SK-N-SH (cell line): ENCODE measurements at regions not wholly inside any gene's neighbourhood (a gene's known extent, or its start where the extent isn't known, plus 50 kb on each side); places are given as distances from the start of the nearest gene placed in this dataset.

Experiments
- CTCF ChIA-PET: fragments of 300-600, 350-600 bp; formaldehyde crosslinking; extraction: SDS; loops from one replicate; lab custom pipeline; 2021; lab: Yijun Ruan, JAX
- POLR2A ChIA-PET: fragments of 350-600 bp; sonication (Branson Sonifier 250); formaldehyde crosslinking; extraction: SDS; loops from one replicate; lab custom pipeline; 2020; ENCODE audit warnings: antibody characterized with exemption, inconsistent platforms; lab: Yijun Ruan, JAX
- DNase-seq: peaks from one replicate; pipeline ENCODE4 v3.0.0; 2012
- H2AFZ ChIP-seq: fragments of 200-600 bp; sonication (generic); 2 replicates; pipeline ENCODE4 v1.8.1; 2016; ENCODE audit warnings: antibody characterized with exemption, mild to moderate bottlenecking, low read depth
- H3F3A ChIP-seq: fragments of 200-600 bp; sonication (generic); replicated peaks from 2 replicates; pipeline ENCODE3; 2016; ENCODE audit warnings: antibody characterized with exemption, mild to moderate bottlenecking; ENCODE audit not compliant: insufficient read depth
- H3K27ac ChIP-seq, 2 experiments: fragments of 200-500 bp in 1 of 2; fragments of 200-600 bp in 1 of 2; sonication (Bioruptor generic) in 1 of 2; sonication (generic), shearing (Covaris generic) in 1 of 2; 2 replicates each; pipeline versions ENCODE4 v1.5.1 to v1.6.1; 2014 to 2016; ENCODE audit warnings: low read depth in 2 of 2, inconsistent platforms in 1 of 2, low read length in 1 of 2, mild to moderate bottlenecking in 1 of 2, mixed read lengths in 1 of 2
- H3K27me3 ChIP-seq: fragments of 200-600 bp; sonication (generic), shearing (Covaris generic); 2 replicates; pipeline ENCODE4 v1.6.1; 2016; ENCODE audit warnings: mixed run types; ENCODE audit not compliant: insufficient read depth
- H3K36me3 ChIP-seq, 2 experiments: fragments of 200-500 bp in 1 of 2; fragments of 200-600 bp in 1 of 2; sonication (Bioruptor generic) in 1 of 2; sonication (generic) in 1 of 2; replicated peaks in 1 of 2; 2 replicates each; pipeline versions ENCODE3 to v1.5.1; 2014 to 2016; ENCODE audit warnings: low read length in 1 of 2, mild to moderate bottlenecking in 1 of 2; ENCODE audit not compliant: insufficient read depth in 2 of 2, control insufficient read depth in 1 of 2
- H3K4me1 ChIP-seq, 2 experiments: fragments of 200-500 bp in 1 of 2; fragments of 200-600 bp in 1 of 2; sonication (Bioruptor generic) in 1 of 2; sonication (generic), shearing (Covaris generic) in 1 of 2; 2 replicates each; pipeline versions ENCODE4 v1.5.1 to v1.6.1; 2014 to 2016; ENCODE audit warnings: low read depth in 1 of 2, low read length in 1 of 2, mixed run types in 1 of 2; ENCODE audit not compliant: insufficient read depth in 2 of 2, control insufficient read depth in 1 of 2
- H3K4me2 ChIP-seq: fragments of 200-600 bp; sonication (generic), shearing (Covaris generic); 2 replicates; pipeline ENCODE4 v1.6.1; 2017; ENCODE audit warnings: mixed run types
- H3K4me3 ChIP-seq, 2 experiments: fragments of 200-500 bp in 1 of 2; fragments of 200-600 bp in 1 of 2; sonication (Bioruptor generic) in 1 of 2; sonication (generic), shearing (Covaris generic) in 1 of 2; 2 replicates each; pipeline versions ENCODE4 v1.5.1 to v1.8.1; 2014 to 2016; ENCODE audit warnings: low read depth in 2 of 2, inconsistent platforms in 1 of 2, low read length in 1 of 2, mild to moderate bottlenecking in 1 of 2, mixed read lengths in 1 of 2, moderate library complexity in 1 of 2
- H3K79me2 ChIP-seq: fragments of 200-600 bp; sonication (generic); 2 replicates; pipeline ENCODE4 v1.8.1; 2017; ENCODE audit warnings: mild to moderate bottlenecking; ENCODE audit not compliant: insufficient read depth
- H3K9ac ChIP-seq: fragments of 200-600 bp; sonication (generic); 2 replicates; pipeline ENCODE4 v1.6.1; 2017; ENCODE audit warnings: mixed run types
- H3K9me2 ChIP-seq: fragments of 200-600 bp; sonication (generic); 2 replicates; pipeline ENCODE4 v1.6.1; 2017; ENCODE audit warnings: mixed run types
- H3K9me3 ChIP-seq: fragments of 200-600 bp; sonication (generic); 2 replicates; pipeline ENCODE4 v1.6.1; 2017; ENCODE audit warnings: mixed run types, mild to moderate bottlenecking, moderate library complexity
- H4K20me1 ChIP-seq: fragments of 200-600 bp; sonication (generic); 2 replicates; pipeline ENCODE4 v1.6.1; 2017; ENCODE audit warnings: mild to moderate bottlenecking, mixed run types; ENCODE audit not compliant: insufficient read depth
- EZH2phosphoT487 ChIP-seq: fragments of 200-600 bp; sonication (generic); IDR thresholded peaks from 2 replicates; pipeline ENCODE4 v1.6.1; 2017; ENCODE audit warnings: low read depth, mixed run types, mild to moderate bottlenecking, antibody characterized with exemption, moderate library complexity, borderline replicate concordance
- FOSL2 ChIP-seq: IDR thresholded peaks from 2 replicates; pipeline ENCODE4 v1.4.0; 2012; ENCODE audit warnings: low read depth, mild to moderate bottlenecking, moderate library complexity, borderline replicate concordance
- FOXJ3 ChIP-seq: sonication (generic); formaldehyde crosslinking; IDR thresholded peaks from 2 replicates; pipeline ENCODE4 v1.5.1; 2020; ENCODE audit warnings: mild to moderate bottlenecking, missing genetic modification reagents
- MEF2A ChIP-seq: IDR thresholded peaks from 2 replicates; pipeline ENCODE4 v1.4.0; 2012; ENCODE audit warnings: low read depth, borderline replicate concordance
- SIN3A ChIP-seq: IDR thresholded peaks from 2 replicates; pipeline ENCODE4 v1.6.1; 2012; ENCODE audit warnings: low read depth, mild to moderate bottlenecking, low read length, moderate library complexity, borderline replicate concordance
- SMC3 ChIP-seq: IDR thresholded peaks from 2 replicates; pipeline ENCODE4 v1.6.1; 2012; ENCODE audit warnings: low read depth, low read length, improper control_type of control experiment
- TCF12 ChIP-seq: IDR thresholded peaks from 2 replicates; pipeline ENCODE4 v1.4.0; 2012
- WGBS: methylation state at CpG from one replicate; pipeline ENCODE4 v1.1.6; 2017; ENCODE audit warnings: low lambda C conversion rate; 5-methylcytosine and 5-hydroxymethylcytosine counted together
- TF ChIP-seq, protein P1 (sequence below): IDR thresholded peaks from 2 replicates; pipeline ENCODE4 v1.6.1; 2012; ENCODE audit warnings: mild to moderate bottlenecking, low read depth, low read length, moderate library complexity
- TF ChIP-seq, protein P2 (sequence below): IDR thresholded peaks from 2 replicates; pipeline ENCODE4 v1.4.0; 2012; ENCODE audit warnings: low read depth, borderline replicate concordance

DNA sequence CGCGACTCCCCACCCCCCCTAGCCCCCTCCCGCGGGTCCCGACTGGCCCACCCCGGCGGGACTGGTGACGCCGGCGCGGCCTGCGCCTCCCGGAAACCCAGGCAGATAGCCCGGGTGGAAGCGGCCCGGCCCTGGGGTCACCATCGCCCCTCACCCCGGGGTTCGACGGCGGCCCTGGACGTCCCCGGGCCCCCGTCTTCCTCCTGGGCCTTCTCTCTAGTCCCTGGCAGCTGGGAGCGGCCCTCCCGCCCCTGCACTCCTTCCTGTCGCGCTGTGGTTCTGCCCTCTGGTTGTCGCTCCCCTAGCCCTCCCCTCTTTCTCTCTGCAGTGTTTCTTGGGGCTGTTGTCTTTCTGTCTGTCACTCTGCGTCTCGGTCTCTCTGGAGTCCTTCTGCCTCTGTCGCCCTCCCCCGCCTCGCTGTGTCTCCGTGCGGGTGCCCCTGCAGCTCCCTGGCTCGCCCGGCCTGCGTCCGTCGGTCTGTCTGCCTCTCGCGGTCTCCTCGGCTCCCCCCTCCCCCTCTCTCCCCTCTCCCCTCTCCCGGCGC lies 90.5 kb upstream of the PAX2 start:
- Histone ChIP-seq H3K9me3 (no peaks in the 10 kb centered on the region), H3K4me2 (peak overlapping the region; percentile 51; the same call in 1 of the 2 replicates), H3K9ac (no peak overlapping the region), H3K4me1 (peaks cover 0 to 15% of the 10 kb centered on the region in 2 experiments; a peak in 1 of 4 replicates)
- TF ChIP-seq SMC3 = no peak
- TF ChIP-seq SIN3A = no peak
- TF ChIP-seq TCF12 = no peak
- TF ChIP-seq FOSL2 = no peak
- TF ChIP-seq, protein P1, sequence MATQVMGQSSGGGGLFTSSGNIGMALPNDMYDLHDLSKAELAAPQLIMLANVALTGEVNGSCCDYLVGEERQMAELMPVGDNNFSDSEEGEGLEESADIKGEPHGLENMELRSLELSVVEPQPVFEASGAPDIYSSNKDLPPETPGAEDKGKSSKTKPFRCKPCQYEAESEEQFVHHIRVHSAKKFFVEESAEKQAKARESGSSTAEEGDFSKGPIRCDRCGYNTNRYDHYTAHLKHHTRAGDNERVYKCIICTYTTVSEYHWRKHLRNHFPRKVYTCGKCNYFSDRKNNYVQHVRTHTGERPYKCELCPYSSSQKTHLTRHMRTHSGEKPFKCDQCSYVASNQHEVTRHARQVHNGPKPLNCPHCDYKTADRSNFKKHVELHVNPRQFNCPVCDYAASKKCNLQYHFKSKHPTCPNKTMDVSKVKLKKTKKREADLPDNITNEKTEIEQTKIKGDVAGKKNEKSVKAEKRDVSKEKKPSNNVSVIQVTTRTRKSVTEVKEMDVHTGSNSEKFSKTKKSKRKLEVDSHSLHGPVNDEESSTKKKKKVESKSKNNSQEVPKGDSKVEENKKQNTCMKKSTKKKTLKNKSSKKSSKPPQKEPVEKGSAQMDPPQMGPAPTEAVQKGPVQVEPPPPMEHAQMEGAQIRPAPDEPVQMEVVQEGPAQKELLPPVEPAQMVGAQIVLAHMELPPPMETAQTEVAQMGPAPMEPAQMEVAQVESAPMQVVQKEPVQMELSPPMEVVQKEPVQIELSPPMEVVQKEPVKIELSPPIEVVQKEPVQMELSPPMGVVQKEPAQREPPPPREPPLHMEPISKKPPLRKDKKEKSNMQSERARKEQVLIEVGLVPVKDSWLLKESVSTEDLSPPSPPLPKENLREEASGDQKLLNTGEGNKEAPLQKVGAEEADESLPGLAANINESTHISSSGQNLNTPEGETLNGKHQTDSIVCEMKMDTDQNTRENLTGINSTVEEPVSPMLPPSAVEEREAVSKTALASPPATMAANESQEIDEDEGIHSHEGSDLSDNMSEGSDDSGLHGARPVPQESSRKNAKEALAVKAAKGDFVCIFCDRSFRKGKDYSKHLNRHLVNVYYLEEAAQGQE = no peak
- TF ChIP-seq FOXJ3 (CRISPR knock-in tag) = no peak
- no peak for TF ChIP-seq MEF2A
- TF ChIP-seq, all 33 proteins: peak for 0
- peak overlapping the region in 1 of 2 experiments; percentile 43; a peak in 1 of 4 replicates for H3K27ac ChIP-seq
- DNase-seq = peak; percentile 74
- peak overlapping the region in 1 of 2 experiments; percentile 31; a peak in 1 of 4 replicates for H3K4me3 ChIP-seq
- H3F3A ChIP-seq = no peaks in the 10 kb centered on the region
- H3K9me2 ChIP-seq = no peaks in the 10 kb centered on the region
- H2AFZ ChIP-seq = no peak overlapping the region
- no peaks in the 10 kb centered on the region for H3K36me3 ChIP-seq
- ChIA-PET POLR2A (no interaction called here), CTCF (interaction anchor here (1.2 kb wide), 1 partner anchor 16 kb away, joined by 6 read pairs; no protein-coding TSS in a partner anchor)
- H3K79me2 ChIP-seq = no peaks in the 10 kb centered on the region
- H4K20me1 ChIP-seq = no peaks in the 10 kb centered on the region
- whole genome bisulfite sequencing = 5% methylated on average over 25 of the region's 46 CpGs
- H3K27me3 ChIP-seq = peaks cover 76% of the 10 kb centered on the region

DNA sequence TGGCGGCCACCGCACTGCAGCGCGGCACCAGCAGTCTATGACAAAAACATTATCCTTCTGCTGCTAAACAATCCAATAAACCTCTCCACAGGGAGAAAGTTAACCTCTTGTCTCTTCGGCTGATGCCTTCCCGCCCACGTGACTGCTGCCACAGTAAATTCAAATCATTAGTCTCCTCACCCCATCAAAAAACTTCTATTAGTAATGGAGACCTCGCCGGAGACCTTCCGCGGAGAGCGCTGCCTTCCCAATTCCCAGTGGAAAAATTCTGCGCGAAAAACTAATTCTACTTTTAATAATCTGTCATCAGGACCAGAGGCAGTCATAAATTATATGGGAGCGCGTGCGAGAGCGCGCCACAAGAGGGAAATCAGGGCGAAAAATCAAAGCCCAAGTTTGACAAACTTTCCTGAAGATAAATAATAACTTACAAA lies 90.0 kb upstream of the PAX2 start:
- Histone ChIP-seq H3K79me2 (no peaks in the 10 kb centered on the region), H3K36me3 (no peaks in the 10 kb centered on the region), H4K20me1 (no peaks in the 10 kb centered on the region), H2AFZ (no peak overlapping the region), H3K9me3 (no peaks in the 10 kb centered on the region), H3F3A (no peaks in the 10 kb centered on the region), H3K4me3 (peak overlapping the region in 1 of 2 experiments; percentile 38; a peak in 1 of 4 replicates), H3K27me3 (peaks cover 81% of the 10 kb centered on the region), H3K9me2 (no peaks in the 10 kb centered on the region), H3K27ac (no peak overlapping the region), H3K4me2 (peak overlapping the region; percentile 51; the same call in 1 of the 2 replicates), H3K9ac (no peak overlapping the region), H3K4me1 (peaks cover 0 to 15% of the 10 kb centered on the region in 2 experiments; a peak in 1 of 4 replicates)
- ChIA-PET POLR2A (no interaction called here), CTCF (interaction anchor here (1.2 kb wide), 1 partner anchor 16 kb away, joined by 6 read pairs; no protein-coding TSS in a partner anchor)
- DNase-seq = no peak
- TF ChIP-seq EZH2phosphoT487 (peak; percentile 71; the same call in 1 of the 2 replicates), SMC3 (no peak)
- TF ChIP-seq, protein P2, sequence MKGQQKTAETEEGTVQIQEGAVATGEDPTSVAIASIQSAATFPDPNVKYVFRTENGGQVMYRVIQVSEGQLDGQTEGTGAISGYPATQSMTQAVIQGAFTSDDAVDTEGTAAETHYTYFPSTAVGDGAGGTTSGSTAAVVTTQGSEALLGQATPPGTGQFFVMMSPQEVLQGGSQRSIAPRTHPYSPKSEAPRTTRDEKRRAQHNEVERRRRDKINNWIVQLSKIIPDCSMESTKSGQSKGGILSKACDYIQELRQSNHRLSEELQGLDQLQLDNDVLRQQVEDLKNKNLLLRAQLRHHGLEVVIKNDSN = peak; percentile 65; the same call in 1 of the 2 replicates
- 8% methylated on average over 20 of the region's 20 CpGs for WGBS
